HCT116 (cell line): ENCODE measurements at regions not wholly inside any gene's neighbourhood (a gene's known extent, or its start where the extent isn't known, plus 50 kb on each side); places are given as distances from the start of the nearest gene placed in this dataset.

Experiments
- ATAC-seq: fragments of 200-7000 bp; cut with Tn5 transposase; 2 replicates; pipeline ENCODE4 v1.9.1; 2020; ENCODE audit warnings: mild to moderate bottlenecking, moderate library complexity
- BruUV-seq: library from RNA; stranded (reverse); fragments of 400-500 nt; replicated peaks from 2 replicates; lab custom pipeline; 2021; lab: Mats Ljungman, UMichigan
- CTCF ChIA-PET: fragments of 300-600 bp; sonication (Branson Sonifier 250); formaldehyde crosslinking; loops from one replicate; lab custom pipeline; 2021; ENCODE audit warnings: antibody characterized with exemption; lab: Charles Lee
- POLR2A ChIA-PET: fragments of 300-600, 350-600 bp; sonication (Branson Sonifier 250); formaldehyde crosslinking; loops from one replicate; lab custom pipeline; 2021; ENCODE audit warnings: antibody characterized with exemption; lab: Charles Lee
- RAD21 ChIA-PET, 2 experiments: fragments of 300-600 bp; sonication (Branson Sonifier 250); formaldehyde crosslinking; loops; one replicate each; lab custom pipeline; 2023; ENCODE audit warnings: low total read pairs in 2 of 2; ENCODE audit not compliant: uncharacterized antibody in 2 of 2, unreplicated experiment in 2 of 2, low non-redundant PET in 1 of 2; lab: Charles Lee
- DNase-seq: peaks from one replicate; pipeline ENCODE4 v3.0.0-alpha.2; 2010; ENCODE audit warnings: low read depth, low spot score
- H2AFZ ChIP-seq: fragments of 200-600 bp; shearing (Covaris generic), sonication (generic); 2 replicates; pipeline ENCODE4 v1.6.1; 2017; ENCODE audit warnings: low read depth, mixed run types, mixed read lengths, antibody characterized with exemption, low read length; ENCODE audit not compliant: poor library complexity, severe bottlenecking
- H3K27ac ChIP-seq: 2 replicates; pipeline ENCODE4 v1.5.1; 2012; ENCODE audit warnings: low read depth, low read length
- H3K27me3 ChIP-seq: fragments of 200-600 bp; sonication (generic); 2 replicates; pipeline ENCODE4 v1.6.1; 2016; ENCODE audit warnings: mixed run types, low read length, mixed read lengths; ENCODE audit not compliant: insufficient read depth
- H3K36me3 ChIP-seq, 2 experiments: fragments of 200-500 bp in 1 of 2; fragments of 200-600 bp in 1 of 2; sonication (Bioruptor generic) in 1 of 2; sonication (generic) in 1 of 2; 2 replicates each; pipeline versions ENCODE4 v1.5.1 to v1.6.1; 2014 to 2016; ENCODE audit warnings: low read length in 2 of 2, inconsistent platforms in 1 of 2, mixed read lengths in 1 of 2, mixed run types in 1 of 2; ENCODE audit not compliant: insufficient read depth in 2 of 2, control insufficient read depth in 1 of 2
- H3K4me1 ChIP-seq, 2 experiments: fragments of 200-600 bp in 1 of 2; sonication (generic) in 1 of 2; 2 replicates each; pipeline versions ENCODE4 v1.5.1 to v1.6.1; 2012 to 2017; ENCODE audit warnings: low read length in 2 of 2, inconsistent platforms in 1 of 2, mild to moderate bottlenecking in 1 of 2, mixed read lengths in 1 of 2, mixed run types in 1 of 2, moderate library complexity in 1 of 2; ENCODE audit not compliant: insufficient read depth in 2 of 2, control insufficient read depth in 1 of 2
- H3K4me2 ChIP-seq: fragments of 200-600 bp; sonication (generic); 2 replicates; pipeline ENCODE4 v1.6.1; 2017; ENCODE audit warnings: mixed run types, low read length, mixed read lengths
- H3K4me3 ChIP-seq, 2 experiments: fragments of 200-600 bp in 1 of 2; sonication (generic) in 1 of 2; replicated peaks in 1 of 2; 2 replicates each; pipeline ENCODE4 v1.5.1; 2011 to 2016; ENCODE audit warnings: low read length in 2 of 2, control low read depth in 1 of 2, low read depth in 1 of 2, mild to moderate bottlenecking in 1 of 2, mixed read lengths in 1 of 2, mixed run types in 1 of 2
- H3K79me2 ChIP-seq: fragments of 200-600 bp; sonication (generic); 2 replicates; pipeline ENCODE4 v1.6.1; 2017; ENCODE audit warnings: mild to moderate bottlenecking, mixed run types, low read length, moderate library complexity, mixed read lengths; ENCODE audit not compliant: insufficient read depth
- H3K9ac ChIP-seq: fragments of 200-600 bp; sonication (generic); 2 replicates; pipeline ENCODE4 v1.6.1; 2016; ENCODE audit warnings: low read length, mixed read lengths
- H3K9me2 ChIP-seq: fragments of 200-600 bp; sonication (generic), shearing (Covaris generic); 2 replicates; pipeline ENCODE4 v1.6.1; 2017; ENCODE audit warnings: mixed run types, mild to moderate bottlenecking, moderate library complexity; ENCODE audit not compliant: insufficient read depth
- H3K9me3 ChIP-seq, 2 experiments: fragments of 200-500 bp in 1 of 2; fragments of 200-600 bp in 1 of 2; sonication (Bioruptor generic) in 1 of 2; sonication (generic) in 1 of 2; 2 replicates each; pipeline ENCODE4 v1.6.1; 2014 to 2017; ENCODE audit warnings: low read length in 2 of 2, mixed read lengths in 2 of 2, inconsistent platforms in 1 of 2, low read depth in 1 of 2, mild to moderate bottlenecking in 1 of 2, mixed run types in 1 of 2, moderate library complexity in 1 of 2; ENCODE audit not compliant: control insufficient read depth in 1 of 2, insufficient read depth in 1 of 2
- H4K20me1 ChIP-seq: fragments of 200-600 bp; sonication (generic), shearing (Covaris generic); 2 replicates; pipeline ENCODE4 v1.6.1; 2017; ENCODE audit warnings: mixed run types, mild to moderate bottlenecking, moderate library complexity; ENCODE audit not compliant: insufficient read depth
- ATF3 ChIP-seq: IDR thresholded peaks from 2 replicates; pipeline ENCODE4 v1.6.1; 2012
- CBX3 ChIP-seq: IDR thresholded peaks from 2 replicates; pipeline ENCODE4 v1.6.1; 2012; ENCODE audit warnings: low read depth
- CEBPB ChIP-seq: IDR thresholded peaks from 2 replicates; pipeline ENCODE4 v1.6.1; 2012; ENCODE audit warnings: low read depth
- CTCF ChIP-seq, 3 experiments: fragments of 200-600 bp in 1 of 3; sonication (generic) in 1 of 3; IDR thresholded peaks in 2 of 3; conservative IDR thresholded peaks in 1 of 3; 2 replicates each; pipeline ENCODE4 v1.5.1; 2012 to 2017; ENCODE audit warnings: low read depth in 2 of 3, low read length in 2 of 3, antibody characterized with exemption in 1 of 3, borderline replicate concordance in 1 of 3, control low read depth in 1 of 3, mild to moderate bottlenecking in 1 of 3, mixed read lengths in 1 of 3, mixed run types in 1 of 3, moderate library complexity in 1 of 3; ENCODE audit not compliant: insufficient read depth in 1 of 3
- EGR1 ChIP-seq: IDR thresholded peaks from 2 replicates; pipeline ENCODE4 v1.6.1; 2012; ENCODE audit warnings: low read depth
- ELF1 ChIP-seq: IDR thresholded peaks from 2 replicates; pipeline ENCODE4 v1.6.1; 2012; ENCODE audit warnings: low read depth, borderline replicate concordance
- EZH2 ChIP-seq: fragments of 200-600 bp; sonication (generic); IDR thresholded peaks from 2 replicates; pipeline ENCODE4 v1.6.1; 2017; ENCODE audit warnings: antibody characterized with exemption, mixed run types
- EZH2phosphoT487 ChIP-seq: fragments of 200-600 bp; IDR thresholded peaks from 2 replicates; pipeline ENCODE4 v1.6.1; 2018; ENCODE audit warnings: antibody characterized with exemption, borderline replicate concordance
- FOSL1 ChIP-seq: IDR thresholded peaks from 2 replicates; pipeline ENCODE4 v1.6.1; 2012; ENCODE audit warnings: low read depth
- POLR2A ChIP-seq: IDR thresholded peaks from 2 replicates; pipeline ENCODE4 v1.7.0; 2011; ENCODE audit warnings: borderline replicate concordance; ENCODE audit not compliant: insufficient read depth, insufficient read length; ENCODE audit errors: extremely low read depth
- POLR2AphosphoS5 ChIP-seq: IDR thresholded peaks from 2 replicates; pipeline ENCODE4 v1.6.1; 2011; ENCODE audit warnings: mild to moderate bottlenecking, low read depth, low read length, moderate library complexity
- SIN3A ChIP-seq: IDR thresholded peaks from 2 replicates; pipeline ENCODE4 v1.6.1; 2012; ENCODE audit warnings: low read depth
- SP1 ChIP-seq: IDR thresholded peaks from 2 replicates; pipeline ENCODE4 v1.6.1; 2012; ENCODE audit warnings: low read depth
- TCF7L2 ChIP-seq: IDR thresholded peaks from 2 replicates; pipeline ENCODE4 v1.7.0; 2011; ENCODE audit warnings: borderline replicate concordance, inconsistent platforms; ENCODE audit not compliant: insufficient read depth, insufficient read length; ENCODE audit errors: extremely low read depth
- YY1 ChIP-seq: IDR thresholded peaks from 2 replicates; pipeline ENCODE4 v1.6.1; 2011; ENCODE audit warnings: low read length, low read depth, moderate library complexity, mild to moderate bottlenecking; ENCODE audit not compliant: insufficient replicate concordance; ENCODE audit errors: extremely low read depth
- ZFX ChIP-seq: fragments of 450-650 bp; IDR thresholded peaks from 2 replicates; pipeline ENCODE4 v1.6.1; 2017
- ZNF274 ChIP-seq: fragments of 200-500 bp; sonication (Bioruptor generic); IDR thresholded peaks from 2 replicates; pipeline ENCODE4 v1.6.1; 2014; ENCODE audit warnings: mild to moderate bottlenecking, low read depth, low read length, inconsistent platforms
- intact Hi-C: fragments of 100-400 bp; cut with micrococcal nuclease; formaldehyde crosslinking; loops from 2 replicates; pipeline ENCODE4 v1.10.0; 2022

GRCh38 chr2:225771701-225772100 lies 372.2 kb downstream of the NYAP2 start:
- no peak overlapping the region for H3K4me2 ChIP-seq
- intact Hi-C loops = no loop called here
- ATAC-seq (no peak), DNase-seq (no peak)
- H3K9me2 ChIP-seq = no peaks in the 10 kb centered on the region
- no peaks in the 10 kb centered on the region for H3K27me3 ChIP-seq
- H3K9ac ChIP-seq = no peak overlapping the region
- CTCF ChIA-PET = no interaction called here
- no TSS peak for BruUV-seq
- no peak overlapping the region for H2AFZ ChIP-seq
- no peak overlapping the region for H3K27ac ChIP-seq
- no peaks in the 10 kb centered on the region for H4K20me1 ChIP-seq
- H3K79me2 ChIP-seq = no peaks in the 10 kb centered on the region
- RAD21 ChIA-PET = no interaction called here
- no peak overlapping the region for H3K4me3 ChIP-seq
- POLR2A ChIA-PET = no interaction called here
- TF ChIP-seq TCF7L2 (no peak), ZNF274 (no peak), SP1 (no peak), CEBPB (no peak), FOSL1 (no peak), ELF1 (no peak), CBX3 (no peak), CTCF (IDR thresholded peaks at IDR 0.05 in 2 of 3, conservative IDR thresholded peaks at IDR 0.05 in 1 of 3; ENCODE audit: borderline replicate concordance in 1 of 3, insufficient read depth in 1 of 3, low read depth in 2 of 3, low read length in 2 of 3) (no peak), EGR1 (no peak), POLR2A (no peak)
- TF ChIP-seq, all 23 proteins: peak for 0
- H3K4me1 ChIP-seq = no peaks in the 10 kb centered on the region
- no peaks in the 10 kb centered on the region for H3K9me3 ChIP-seq
- H3K36me3 ChIP-seq = no peaks in the 10 kb centered on the region

- DNase-seq (no peak), ATAC-seq (no peak; the same call in 1 of the 2 replicates)
- no peak overlapping the region for H3K4me2 ChIP-seq
- no peaks in the 10 kb centered on the region for H3K79me2 ChIP-seq
- no peaks in the 10 kb centered on the region for H3K36me3 ChIP-seq
- POLR2A ChIA-PET = no interaction called here
- TF ChIP-seq FOSL1 = no peak
- no peak for TF ChIP-seq EZH2
- TF ChIP-seq ZFX = no peak
- TF ChIP-seq EZH2phosphoT487 = no peak
- no peak for TF ChIP-seq TCF7L2
- no peak for TF ChIP-seq CBX3
- TF ChIP-seq EGR1 = no peak
- TF ChIP-seq CEBPB = no peak
- TF ChIP-seq POLR2A = no peak
- TF ChIP-seq YY1 = no peak
- no peak for TF ChIP-seq ATF3
- no peak for TF ChIP-seq ZNF274
- TF ChIP-seq SIN3A = no peak
- TF ChIP-seq ELF1 = no peak
- no peak for TF ChIP-seq CTCF (IDR thresholded peaks at IDR 0.05 in 2 of 3, conservative IDR thresholded peaks at IDR 0.05 in 1 of 3; ENCODE audit: borderline replicate concordance in 1 of 3, insufficient read depth in 1 of 3, low read depth in 2 of 3, low read length in 2 of 3)
- TF ChIP-seq POLR2AphosphoS5 = no peak
- H3K9me2 ChIP-seq = no peaks in the 10 kb centered on the region
- intact Hi-C loops = no loop called here
- RAD21 ChIA-PET = no interaction called here
- H4K20me1 ChIP-seq = no peaks in the 10 kb centered on the region
- no peaks in the 10 kb centered on the region for H3K9me3 ChIP-seq
- no peak overlapping the region for H3K9ac ChIP-seq
- no peaks in the 10 kb centered on the region for H3K27me3 ChIP-seq
- no peak overlapping the region for H2AFZ ChIP-seq
- no TSS peak for BruUV-seq
- CTCF ChIA-PET = no interaction called here
- no peak overlapping the region for H3K27ac ChIP-seq
- no peaks in the 10 kb centered on the region for H3K4me1 ChIP-seq
- H3K4me3 ChIP-seq = no peak overlapping the region
Measured at GRCh38 chr2:225768741-225769140, 369.2 kb downstream of the NYAP2 start.
